ENCODE measurements at regions not wholly inside any gene's neighbourhood (a gene's known extent, or its start where the extent isn't known, plus 50 kb on each side); places are given as distances from the start of the nearest gene placed in this dataset.

GRCh38 chr6:21666201-21666691, 72.7 kb downstream of the SOX4 start:
- no peak for TF ChIP-seq EZH2 (IDR thresholded peaks at IDR 0.05; ENCODE audit: insufficient read depth, poor library complexity, severe bottlenecking)
- no peak for TF ChIP-seq EZH2phosphoT487 (IDR thresholded peaks at IDR 0.05; ENCODE audit: insufficient read depth, low read depth)
